Stimulated activated CD8-positive, alpha-beta memory T cell treated with anti-CD3 and anti-CD28 coated beads, Interleukin-12 subunit alpha, Interleukin-12 subunit beta, amount 100 ng/mL, for 1 hour (primary cell): ENCODE measurements at regions not wholly inside any gene's neighbourhood (a gene's known extent, or its start where the extent isn't known, plus 50 kb on each side); places are given as distances from the start of the nearest gene placed in this dataset.

Source experiments
- DNase-seq: peaks from one replicate; pipeline ENCODE4 v3.0.0-alpha.2; 2020; ENCODE audit warnings: low read depth

DNA sequence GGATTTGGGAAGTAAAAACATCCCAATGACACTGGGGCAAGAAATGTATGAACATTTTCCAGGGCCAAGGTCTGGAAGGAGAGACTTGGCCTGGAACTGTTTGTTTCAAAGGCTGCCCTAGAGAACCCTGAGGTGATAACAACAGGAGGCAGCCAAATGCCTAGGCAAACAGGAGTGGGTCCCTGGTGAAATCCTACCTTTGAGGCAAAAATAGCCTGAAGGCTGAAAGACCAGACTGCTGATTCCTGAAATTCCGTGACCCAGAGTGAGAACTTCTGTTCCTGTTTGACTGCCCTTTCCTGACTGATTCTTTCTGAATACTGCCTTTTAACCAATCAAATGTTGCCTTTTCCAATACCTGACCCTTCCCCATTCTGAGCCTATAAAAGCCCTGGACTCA is 196.4 kb downstream of the NSUN3 start:
- no peak for DNase-seq

DNA sequence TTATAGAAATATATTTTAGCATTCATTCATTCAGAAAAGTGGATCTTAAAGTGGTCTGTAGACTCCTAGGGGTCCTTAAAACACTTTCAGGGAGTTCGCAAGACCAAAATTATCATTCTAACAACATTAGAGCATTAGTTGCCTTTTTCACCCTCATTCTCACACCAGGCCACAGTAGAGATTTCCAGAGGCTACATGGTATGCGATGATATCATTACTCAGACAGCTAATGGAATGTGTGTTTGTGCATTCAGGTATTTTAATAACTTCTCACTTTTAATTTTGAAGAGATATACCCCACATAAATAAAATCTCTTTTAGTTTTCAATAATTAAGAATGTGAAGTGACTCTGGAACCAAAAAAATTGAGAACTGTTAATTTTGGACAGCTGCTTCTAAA is 206.9 kb downstream of the NSUN3 start:
- DNase-seq = no peak

DNA sequence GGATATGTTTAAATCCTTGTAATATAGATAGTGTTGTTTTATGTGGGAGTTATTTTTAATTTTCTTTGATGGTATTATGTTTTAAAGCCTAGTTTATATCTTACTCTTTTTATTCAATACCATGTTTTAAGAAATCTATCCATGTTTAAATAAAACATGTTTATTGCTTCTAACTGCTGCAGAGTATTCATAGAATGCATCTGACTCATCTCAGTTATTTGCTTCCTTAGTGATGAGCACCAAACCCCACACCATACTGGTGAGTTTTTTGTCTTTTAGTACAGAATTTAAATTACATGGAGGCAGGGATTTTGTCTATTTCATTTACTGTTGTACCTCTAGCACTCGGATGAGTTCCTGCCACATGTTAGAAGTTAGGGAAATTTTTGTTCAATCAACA is 209.2 kb downstream of the NSUN3 start:
- no peak for DNase-seq

DNA sequence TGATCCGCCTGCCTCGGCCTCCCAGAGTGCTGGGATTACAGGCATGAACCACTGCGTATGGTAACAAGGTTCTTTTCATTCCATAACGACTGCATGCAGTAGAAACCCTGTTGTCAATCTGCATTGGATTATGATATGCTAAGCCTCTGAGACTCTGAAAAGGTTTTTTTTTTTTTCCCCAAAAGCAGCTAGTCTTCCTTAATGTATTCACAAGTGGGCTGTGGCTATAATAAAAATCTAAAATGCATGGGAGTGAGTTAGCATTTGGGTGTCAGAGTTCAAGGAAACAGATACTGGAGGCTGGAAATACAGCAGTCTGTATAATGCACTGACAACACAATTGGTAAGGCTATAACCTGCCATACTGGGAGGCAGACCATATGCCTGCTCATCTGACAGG is 218.1 kb downstream of the NSUN3 start:
- no peak for DNase-seq

DNA sequence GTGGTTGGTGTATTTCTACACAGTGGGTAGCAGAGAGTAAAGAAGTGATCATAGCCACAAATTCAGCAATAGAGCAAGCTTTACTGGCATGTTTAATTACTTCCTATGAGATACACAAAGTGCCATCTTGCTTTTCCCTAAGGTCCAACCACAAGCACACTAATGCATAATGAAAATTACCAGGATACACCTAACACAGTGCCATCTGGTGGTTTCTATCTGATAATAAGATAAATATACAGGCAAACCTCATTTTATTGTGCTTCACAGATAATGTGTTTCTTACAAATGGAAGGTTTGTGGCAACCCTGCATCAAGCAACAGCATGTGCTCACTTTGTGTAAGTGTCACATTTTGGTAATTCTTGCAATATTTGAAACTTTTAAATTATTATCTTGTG is 223.0 kb downstream of the NSUN3 start:
- no peak for DNase-seq

DNA sequence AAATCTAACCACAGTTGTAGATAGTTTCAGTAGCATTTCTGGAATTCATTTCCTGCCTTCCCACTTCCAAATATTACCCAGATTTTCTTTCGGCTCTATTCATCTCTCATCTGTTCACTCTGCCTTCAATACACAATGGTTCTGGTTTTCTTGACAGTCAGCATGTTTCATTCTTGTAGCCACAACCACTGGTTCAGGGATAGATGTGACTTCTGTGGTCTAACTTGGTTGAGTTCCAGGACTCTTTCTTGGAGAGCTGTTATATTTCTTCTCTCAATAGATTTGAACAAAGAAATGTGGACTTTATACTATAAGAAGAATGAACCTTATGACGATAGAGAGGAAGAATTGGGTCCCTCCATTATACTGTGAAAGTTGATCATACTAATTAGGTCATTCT is 228.8 kb downstream of the NSUN3 start:
- DNase-seq = no peak

DNA sequence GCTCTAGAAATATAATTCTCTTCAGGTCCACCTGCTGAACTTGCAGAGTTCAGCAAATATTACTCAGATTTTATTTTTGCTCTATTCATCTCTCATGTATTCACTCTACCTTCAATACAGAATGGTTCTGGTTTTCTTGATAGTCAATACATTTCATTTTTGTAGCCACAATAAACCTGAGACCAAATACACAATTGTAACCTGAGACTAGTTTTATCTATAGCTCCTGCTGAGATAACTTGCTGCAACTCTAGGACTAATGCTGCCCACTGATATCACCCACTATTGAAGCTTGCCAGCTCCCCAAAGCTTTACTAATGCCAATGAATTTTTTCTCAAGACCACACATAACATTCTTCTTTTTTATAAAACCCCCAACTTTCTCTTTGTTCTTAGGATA is 229.3 kb downstream of the NSUN3 start:
- DNase-seq = no peak

DNA sequence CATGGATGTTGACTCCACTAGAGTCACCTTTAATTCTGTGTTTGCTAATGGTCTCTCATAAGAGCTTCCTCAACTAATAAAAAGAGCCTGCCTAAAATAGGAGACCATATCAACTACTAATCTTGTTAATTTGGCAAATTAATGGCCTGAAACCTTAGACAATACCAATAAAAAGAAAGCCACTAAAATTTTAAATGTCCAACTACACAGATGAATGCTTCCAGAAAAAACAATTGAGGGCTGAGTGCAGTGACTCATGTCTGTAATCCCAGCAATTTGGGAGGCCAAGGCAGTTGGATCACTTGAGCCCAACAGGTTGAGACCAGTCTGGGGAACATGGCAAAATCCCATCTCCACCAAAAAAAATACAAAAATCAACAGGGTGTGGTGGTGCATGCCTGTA is 230.9 kb downstream of the NSUN3 start:
- no peak for DNase-seq

DNA sequence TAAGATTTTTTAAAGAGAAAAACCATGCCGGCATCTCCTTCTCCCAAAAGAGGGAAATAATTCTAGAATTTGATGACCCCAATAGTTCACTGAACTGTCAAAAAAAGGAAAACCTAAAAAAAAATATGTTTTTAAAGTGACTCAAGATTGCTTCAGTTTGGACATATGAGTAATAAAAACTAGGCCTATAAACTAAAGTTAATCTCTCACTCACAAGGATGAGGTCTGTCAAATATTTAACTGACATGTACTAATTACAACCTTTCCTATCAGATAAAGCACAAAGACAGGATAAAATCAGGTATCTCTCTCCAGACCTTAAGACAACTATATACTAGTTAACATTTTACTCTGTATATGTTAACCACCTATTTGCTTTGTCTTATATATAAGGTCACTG is 231.9 kb downstream of the NSUN3 start:
- no peak for DNase-seq

DNA sequence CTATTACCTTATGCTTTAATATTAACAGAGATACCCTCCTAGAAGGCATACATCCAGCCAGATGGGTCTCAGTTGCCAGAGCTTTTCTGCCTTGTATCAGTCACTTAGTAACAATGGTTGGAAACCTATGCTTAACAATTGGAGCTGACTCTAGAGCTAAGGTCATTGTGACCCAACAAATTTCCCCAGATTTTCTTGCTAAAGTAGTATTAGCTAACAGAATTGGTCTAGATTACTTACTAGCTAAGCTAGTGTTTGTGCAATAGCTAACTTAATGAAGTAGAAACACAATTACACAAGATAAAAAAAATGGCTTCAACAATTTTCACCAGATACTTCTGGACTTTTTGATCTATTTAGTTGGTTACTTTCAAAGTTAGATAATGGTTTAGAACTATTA is 236.9 kb downstream of the NSUN3 start:
- no peak for DNase-seq

DNA sequence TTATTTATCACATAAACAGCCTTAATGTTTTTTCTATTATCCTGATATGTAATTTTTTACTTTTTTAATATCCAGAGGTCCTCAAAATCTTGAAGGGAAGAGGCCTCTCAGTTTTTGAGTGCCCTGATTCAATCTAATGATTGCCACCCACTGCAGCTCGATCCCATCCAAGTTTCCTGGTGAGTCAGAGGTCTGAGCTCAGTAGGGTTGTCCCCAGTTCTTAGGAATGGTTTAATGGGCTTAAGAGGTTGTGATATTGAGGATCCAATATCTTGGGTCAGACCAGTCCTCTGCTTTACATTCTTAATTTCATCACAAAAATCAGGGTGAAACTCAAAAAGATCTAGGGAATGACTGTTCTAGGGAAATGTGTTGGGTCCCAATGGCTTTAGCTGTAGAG is 238.5 kb downstream of the NSUN3 start:
- no peak for DNase-seq

DNA sequence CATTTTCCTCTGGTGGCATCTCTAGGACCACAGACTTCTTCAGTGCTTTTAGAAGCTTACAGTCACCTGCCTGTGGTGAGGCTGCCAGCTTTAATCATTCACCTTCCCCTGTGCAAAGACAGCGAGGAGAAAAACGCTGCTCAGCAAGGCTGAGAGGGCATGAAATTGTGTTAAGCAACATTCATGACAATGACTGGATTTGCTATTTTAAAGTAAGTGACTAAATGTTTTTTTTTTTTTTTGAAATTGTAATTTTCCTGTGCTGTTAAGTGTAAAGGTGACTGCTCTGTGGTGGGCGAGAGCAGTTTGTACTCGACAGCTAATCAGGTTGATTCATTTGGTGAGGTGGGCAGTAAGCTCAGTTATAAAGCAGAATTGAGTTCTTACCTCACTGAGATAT is 240.4 kb downstream of the NSUN3 start:
- no peak for DNase-seq

DNA sequence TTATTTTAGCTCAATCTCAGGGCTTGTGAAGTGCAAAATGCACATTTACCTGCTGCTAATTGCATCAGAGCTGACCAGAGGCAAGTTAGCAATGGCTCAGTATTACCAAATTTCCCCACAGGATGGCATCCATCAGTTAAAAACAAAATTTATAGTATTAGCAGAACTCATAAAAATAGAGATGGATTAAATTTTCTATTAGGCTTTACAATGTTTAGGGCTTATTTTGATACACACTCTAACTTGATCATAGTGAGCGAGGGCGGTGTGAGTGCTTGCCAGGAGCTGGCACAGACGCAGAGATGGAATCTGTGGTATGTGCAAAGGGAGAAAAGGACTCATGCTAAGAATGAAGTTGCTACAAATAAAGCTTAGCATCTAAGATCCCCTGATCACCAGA is 241.0 kb downstream of the NSUN3 start:
- no peak for DNase-seq

DNA sequence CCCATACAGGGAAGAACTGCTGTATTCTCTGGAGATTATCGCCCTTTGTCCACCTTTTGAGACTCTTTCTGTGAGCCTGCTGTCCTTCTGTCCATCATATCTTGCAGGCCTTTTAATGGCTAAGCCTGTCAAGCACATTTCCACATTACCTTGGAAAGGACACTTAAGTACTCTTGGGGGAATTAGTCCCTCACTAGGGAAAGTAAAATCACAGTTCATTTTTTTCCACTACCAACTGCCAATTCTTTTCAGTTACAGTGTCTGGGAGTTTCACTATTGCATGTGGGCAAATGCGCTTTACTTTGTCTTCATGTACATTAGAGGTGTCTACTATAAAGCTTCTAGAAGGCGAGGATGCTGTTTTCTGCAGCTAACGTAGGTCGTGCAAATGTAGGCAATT is 242.1 kb downstream of the NSUN3 start:
- no peak for DNase-seq

DNA sequence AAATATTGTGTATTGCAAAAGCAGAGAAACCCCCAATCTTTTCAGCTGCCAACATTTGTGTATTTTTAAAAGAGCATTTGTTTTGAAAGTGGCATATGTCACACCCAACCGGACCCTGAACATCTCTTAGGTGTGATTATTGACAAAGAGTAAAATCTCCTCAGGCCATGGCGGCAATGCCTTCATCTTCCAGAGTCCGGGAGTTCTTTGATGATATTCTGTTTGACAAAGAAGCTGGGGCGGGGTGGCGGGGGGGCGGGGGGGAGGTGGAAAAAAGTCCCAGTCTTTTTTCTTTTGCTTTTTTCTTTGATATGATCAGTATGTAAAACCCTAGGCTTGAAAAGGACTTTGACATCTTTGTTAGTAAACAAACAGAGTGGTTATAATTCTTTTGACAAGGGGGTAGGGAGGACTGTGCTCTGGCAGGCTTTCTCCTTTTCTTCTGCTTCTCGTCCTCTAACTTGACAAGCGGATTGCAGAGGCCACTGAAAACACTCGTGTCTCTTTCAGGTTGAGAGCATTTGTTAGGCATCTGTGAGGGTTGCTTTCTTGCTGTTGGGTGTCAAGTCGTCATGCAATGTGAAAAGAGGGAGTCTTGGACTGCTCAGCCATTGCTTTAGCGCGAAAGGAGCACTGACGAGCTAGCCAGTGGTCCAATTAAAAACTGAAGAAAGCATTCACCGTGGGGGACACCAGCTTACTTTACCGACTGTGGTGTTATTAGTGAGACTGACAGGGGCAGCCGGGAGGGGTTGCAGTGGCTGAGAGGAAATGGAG is 243.2 kb downstream of the NSUN3 start:
- no peak for DNase-seq

DNA sequence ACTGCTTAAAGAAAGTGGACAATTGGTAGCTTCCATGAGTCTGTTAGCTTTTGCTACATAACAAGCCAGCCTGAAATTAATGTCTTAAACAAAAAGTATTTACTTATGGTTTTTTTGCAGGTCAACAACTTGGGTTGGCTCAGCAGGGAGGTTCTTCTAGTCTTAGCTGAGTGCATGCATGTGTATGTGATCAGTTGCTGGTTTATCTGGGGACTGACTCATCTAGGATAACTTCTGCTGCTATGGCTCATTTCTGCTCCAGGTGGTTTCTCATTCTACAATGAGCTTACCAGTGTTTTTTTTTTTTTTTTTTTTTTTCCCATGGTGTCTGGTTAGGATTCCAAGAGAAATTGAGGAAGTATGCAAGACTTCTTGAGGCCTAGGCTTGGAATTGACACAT is 244.7 kb downstream of the NSUN3 start:
- no peak for DNase-seq

DNA sequence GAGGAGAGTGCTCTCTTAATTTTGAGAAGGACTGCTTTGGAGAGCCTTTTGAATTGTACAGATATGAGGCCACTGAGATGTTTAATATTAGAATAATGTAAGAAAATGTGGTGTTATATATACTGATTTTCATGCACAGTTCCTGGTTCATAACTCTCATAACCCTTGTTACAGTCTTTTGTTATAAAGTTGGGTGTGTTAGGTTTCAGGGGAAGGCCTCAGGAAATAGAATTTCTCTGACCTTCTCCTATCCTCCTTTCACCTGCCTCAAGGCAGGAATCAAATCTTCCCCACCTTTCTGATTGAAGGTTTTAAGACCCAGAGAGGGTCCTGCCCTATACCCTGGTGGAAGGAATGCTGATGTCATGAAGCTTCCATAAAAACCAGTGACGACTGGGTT is 245.9 kb downstream of the NSUN3 start:
- no peak for DNase-seq

DNA sequence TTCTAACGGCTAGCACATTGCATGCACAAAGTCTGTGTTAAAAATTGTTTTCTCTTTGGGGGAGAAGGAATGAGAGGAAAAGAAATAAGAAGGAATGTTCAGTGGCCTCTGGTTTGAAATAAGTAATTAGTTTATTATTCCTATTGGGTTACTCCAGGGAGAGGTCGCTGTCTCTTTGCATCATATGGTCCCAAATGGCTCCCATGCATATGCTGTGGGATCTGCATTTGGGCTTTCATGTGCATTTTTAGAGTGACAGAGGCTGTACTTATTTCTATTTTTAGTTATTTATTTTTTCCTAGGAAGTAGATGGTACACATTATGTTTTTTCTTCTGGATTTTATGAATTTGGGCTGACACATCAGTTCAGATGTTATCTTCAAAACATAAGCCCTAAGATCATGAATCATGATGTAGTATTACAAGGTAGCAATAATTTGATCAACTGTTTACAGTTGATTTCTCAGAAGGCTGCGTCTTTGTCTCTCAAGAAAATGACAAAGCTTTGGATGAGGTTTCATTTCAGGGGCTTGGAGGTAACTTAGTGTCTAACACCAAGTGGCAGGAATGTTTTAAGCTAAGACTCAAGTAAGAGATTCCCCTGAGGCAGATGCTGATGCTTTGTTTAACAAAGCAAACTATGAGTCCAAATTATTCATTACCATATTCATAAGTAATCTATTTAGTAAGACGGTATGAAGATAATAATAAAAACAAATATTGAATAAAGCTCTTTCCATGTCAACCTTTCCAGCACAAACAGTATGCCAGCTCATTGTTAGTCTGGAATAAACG is 247.7 kb downstream of the NSUN3 start:
- no peak for DNase-seq

DNA sequence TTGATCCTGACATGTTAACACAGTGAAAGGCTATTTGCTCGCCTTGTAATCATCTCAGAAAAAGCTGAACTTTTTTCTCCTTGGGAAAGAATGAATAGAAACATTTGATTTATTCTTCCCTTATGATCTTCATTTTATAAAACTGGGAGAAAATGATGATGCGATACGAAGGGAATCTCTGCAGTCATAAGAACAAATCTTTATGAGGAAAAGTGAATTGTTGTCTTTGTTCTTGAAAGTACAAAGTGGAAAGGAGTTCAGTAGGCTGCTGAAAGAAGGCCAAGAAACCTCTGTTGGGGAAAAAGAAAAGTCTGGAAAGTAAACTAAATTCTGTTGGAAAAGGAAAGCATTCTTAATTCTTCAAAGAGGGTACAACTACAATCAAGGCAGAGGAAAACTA is 248.8 kb downstream of the NSUN3 start:
- no peak for DNase-seq

DNA sequence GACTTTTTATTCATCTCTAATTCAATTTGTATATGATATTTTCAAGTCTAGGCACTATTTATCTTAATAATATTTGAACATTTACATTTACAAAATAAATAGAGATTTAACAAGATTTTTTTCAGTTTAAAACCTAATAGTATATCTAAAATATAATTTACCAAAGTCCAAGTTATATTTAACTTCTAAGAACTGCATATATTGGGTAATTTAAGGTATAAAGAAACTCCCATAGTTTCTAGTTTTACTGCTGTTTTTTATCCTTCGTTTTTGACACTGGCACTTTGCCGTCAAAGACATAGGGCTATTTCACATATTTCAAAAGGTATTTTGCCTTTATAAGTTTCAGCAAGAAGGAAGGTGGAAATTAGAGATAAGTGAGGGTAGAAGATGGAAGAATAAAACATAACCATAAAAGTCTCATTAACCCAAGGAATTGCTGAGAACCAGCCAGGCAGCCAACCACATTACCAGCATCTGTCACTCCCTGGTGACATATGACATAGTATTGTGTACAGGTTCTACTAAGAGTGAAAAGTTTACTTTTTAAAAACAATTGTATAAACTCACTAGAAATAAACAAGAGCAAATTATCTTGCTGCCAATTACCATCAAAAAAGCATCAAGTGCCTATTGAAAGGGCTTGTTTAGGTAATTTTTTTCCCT is 251.5 kb downstream of the NSUN3 start:
- DNase-seq = no peak

DNA sequence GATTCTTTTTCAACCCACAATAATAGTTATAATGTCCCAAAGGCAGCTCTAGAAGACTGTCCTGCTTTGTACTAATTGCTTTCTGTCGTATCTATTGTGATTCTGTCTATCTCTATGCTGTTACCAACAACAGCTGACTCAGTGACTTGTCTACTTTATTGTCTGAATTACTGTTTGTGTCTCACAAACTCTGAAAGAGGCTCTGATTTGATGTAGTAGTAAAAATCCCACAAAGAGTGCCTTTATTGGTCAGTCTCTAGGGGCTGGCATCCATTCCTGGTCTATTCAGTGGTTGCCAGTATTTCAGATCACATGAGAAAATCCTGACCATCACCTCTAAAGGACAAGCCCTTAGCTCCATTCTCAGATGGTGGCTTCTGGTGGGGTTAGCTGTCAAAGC is 254.2 kb downstream of the NSUN3 start:
- DNase-seq = no peak

DNA sequence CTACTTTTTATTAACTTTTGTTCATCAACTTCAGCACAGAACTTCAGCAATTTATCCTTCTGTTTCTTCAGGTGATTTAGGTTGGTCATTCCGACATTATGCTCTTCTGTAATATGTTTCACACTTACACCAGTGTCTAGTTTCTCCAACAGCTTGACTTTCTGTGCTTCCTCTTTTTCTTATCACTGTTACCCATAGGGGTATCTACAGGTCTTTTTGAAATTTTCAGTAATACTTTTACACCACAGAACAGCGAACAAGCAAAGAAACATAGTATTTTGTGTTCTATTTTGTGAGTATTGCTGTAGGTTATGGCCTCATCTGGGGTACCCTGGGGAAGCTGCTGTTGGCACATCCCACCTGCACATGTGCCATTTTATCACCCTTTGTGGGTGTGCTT is 260.7 kb downstream of the NSUN3 start:
- DNase-seq = no peak

DNA sequence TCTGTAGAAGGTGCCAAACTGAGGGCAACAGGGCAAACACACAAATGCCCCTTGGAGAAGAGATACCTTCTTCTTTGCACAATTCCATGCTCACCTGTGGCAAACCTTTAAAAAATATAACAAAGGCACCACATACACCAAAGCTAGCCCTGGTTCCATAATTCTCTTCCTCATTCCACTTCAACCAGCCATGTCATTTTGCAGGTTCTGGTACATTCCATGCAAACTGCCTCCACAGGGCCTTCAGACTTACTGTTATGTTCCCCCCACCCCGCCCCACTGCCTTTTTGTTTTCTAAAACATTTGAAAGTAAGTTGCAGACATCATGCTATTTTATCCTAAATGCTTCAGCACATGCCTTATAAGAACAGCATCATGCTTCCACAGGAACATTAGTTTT is 269.0 kb downstream of the NSUN3 start:
- no peak for DNase-seq
